H1 (cell line): ENCODE measurements at regions not wholly inside any gene's neighbourhood (a gene's known extent, or its start where the extent isn't known, plus 50 kb on each side); places are given as distances from the start of the nearest gene placed in this dataset.

ENCODE experiments used
- CTCF ChIA-PET: fragments of 300-600 bp; sonication (Branson Sonifier 250); formaldehyde crosslinking; loops from one replicate; lab custom pipeline; 2021; ENCODE audit not compliant: partially characterized antibody; lab: Charles Lee
- POLR2A ChIA-PET: fragments of 300-600 bp; sonication (Branson Sonifier 250); formaldehyde crosslinking; loops from one replicate; lab custom pipeline; 2021; ENCODE audit warnings: inconsistent platforms; ENCODE audit not compliant: partially characterized antibody; lab: Charles Lee
- DNase-seq, 2 experiments: peaks; one replicate each; pipeline versions ENCODE4 v3.0.0 to v3.0.0-alpha.2; 2010 to 2022; ENCODE audit warnings: low spot score in 2 of 2, low read depth in 1 of 2, mixed read lengths in 1 of 2
- FAIRE-seq: peaks from 2 replicates; lab custom pipeline; 2011; peaks lifted over from hg19 to GRCh38; lab: Jason Lieb, UNC
- H2AFZ ChIP-seq: 2 replicates; pipeline ENCODE4 v1.8.1; 2012; ENCODE audit warnings: low read length, inconsistent platforms
- H2AK5ac ChIP-seq: 2 replicates; pipeline ENCODE4 v1.6.1; 2013; ENCODE audit warnings: low read depth, low read length
- H2BK120ac ChIP-seq: replicated peaks from 2 replicates; pipeline ENCODE3; 2013; ENCODE audit warnings: low read depth, low read length, inconsistent platforms
- H2BK12ac ChIP-seq: 2 replicates; pipeline ENCODE4 v1.6.1; 2013; ENCODE audit warnings: low read depth, low read length
- H2BK15ac ChIP-seq: 2 replicates; pipeline ENCODE4 v1.6.1; 2013; ENCODE audit warnings: low read length
- H2BK20ac ChIP-seq: 2 replicates; pipeline ENCODE4 v1.6.1; 2013; ENCODE audit warnings: low read length
- H2BK5ac ChIP-seq: 2 replicates; pipeline ENCODE4 v1.6.1; 2013; ENCODE audit warnings: low read depth, low read length
- H3K14ac ChIP-seq: 2 replicates; pipeline ENCODE4 v1.6.1; 2013; ENCODE audit warnings: inconsistent platforms; ENCODE audit not compliant: insufficient read length
- H3K18ac ChIP-seq: 2 replicates; pipeline ENCODE4 v1.6.1; 2013; ENCODE audit warnings: low read length; ENCODE audit errors: extremely low read depth
- H3K23ac ChIP-seq: 2 replicates; pipeline ENCODE4 v1.6.1; 2013; ENCODE audit warnings: inconsistent platforms; ENCODE audit not compliant: insufficient read length
- H3K23me2 ChIP-seq: 2 replicates; pipeline ENCODE4 v1.6.1; 2013; ENCODE audit warnings: low read depth, low read length
- H3K27ac ChIP-seq: 2 replicates; pipeline ENCODE4 v1.6.1; 2011; ENCODE audit warnings: low read depth, low read length, inconsistent platforms
- H3K27me3 ChIP-seq, 4 experiments: replicated peaks in 1 of 4; 1 replicate in 1 of 4; 2 replicates in 3 of 4; pipeline versions ENCODE4 v1.6.1 to v1.8.1; 2011 to 2013; ENCODE audit warnings: low read length in 3 of 4, mild to moderate bottlenecking in 3 of 4, inconsistent platforms in 2 of 4, mixed read lengths in 2 of 4, moderate library complexity in 1 of 4; ENCODE audit not compliant: control insufficient read depth in 3 of 4, insufficient read depth in 3 of 4; ENCODE audit errors: extremely low read depth in 1 of 4
- H3K36me3 ChIP-seq, 4 experiments: 2 replicates each; pipeline versions ENCODE4 v1.6.1 to v1.8.1; 2011 to 2013; ENCODE audit warnings: mild to moderate bottlenecking in 4 of 4, low read length in 3 of 4, moderate library complexity in 2 of 4, control low read depth in 1 of 4, inconsistent platforms in 1 of 4; ENCODE audit not compliant: insufficient read depth in 4 of 4, control insufficient read depth in 2 of 4
- H3K4ac ChIP-seq: replicated peaks from 2 replicates; pipeline ENCODE3; 2013; ENCODE audit warnings: low read length, low read depth, mixed read lengths, inconsistent platforms; ENCODE audit not compliant: insufficient read length
- H3K4me1 ChIP-seq, 4 experiments: replicated peaks in 1 of 4; 1 replicate in 1 of 4; 2 replicates in 3 of 4; pipeline versions ENCODE4 v1.6.1 to v1.8.1; 2011 to 2013; ENCODE audit warnings: low read length in 3 of 4, inconsistent platforms in 2 of 4, mixed read lengths in 1 of 4; ENCODE audit not compliant: insufficient read depth in 4 of 4, control insufficient read depth in 3 of 4
- H3K4me2 ChIP-seq, 2 experiments: 2 replicates each; pipeline versions ENCODE4 v1.6.1 to v1.8.1; 2011 to 2013; ENCODE audit warnings: low read depth in 2 of 2, low read length in 2 of 2, control low read depth in 1 of 2, inconsistent platforms in 1 of 2, mild to moderate bottlenecking in 1 of 2; ENCODE audit not compliant: insufficient read depth in 1 of 2
- H3K4me3 ChIP-seq, 4 experiments: fragments of 200-600, 300-600 bp in 1 of 4; sonication (generic), shearing (Covaris generic), sonication (Bioruptor Twin) in 1 of 4; 2 replicates each; pipeline versions ENCODE4 v1.5.1 to v1.8.1; 2011 to 2016; ENCODE audit warnings: low read length in 4 of 4, low read depth in 3 of 4, control low read depth in 2 of 4, inconsistent platforms in 2 of 4, mild to moderate bottlenecking in 2 of 4, mixed read lengths in 1 of 4, moderate library complexity in 1 of 4; ENCODE audit not compliant: insufficient read depth in 2 of 4; ENCODE audit errors: extremely low read depth in 1 of 4
- H3K56ac ChIP-seq: replicated peaks from 2 replicates; pipeline ENCODE3; 2013; ENCODE audit warnings: low read depth, mild to moderate bottlenecking, mixed read lengths, low read length, inconsistent platforms; ENCODE audit not compliant: insufficient read length
- H3K79me1 ChIP-seq: 2 replicates; pipeline ENCODE4 v1.6.1; 2013; ENCODE audit warnings: low read depth, low read length, control low read depth
- H3K79me2 ChIP-seq, 2 experiments: 2 replicates each; pipeline versions ENCODE4 v1.6.1 to v1.8.1; 2012 to 2013; ENCODE audit warnings: low read length in 2 of 2, mild to moderate bottlenecking in 2 of 2, inconsistent platforms in 1 of 2; ENCODE audit not compliant: insufficient read depth in 2 of 2, control insufficient read depth in 1 of 2
- H3K9ac ChIP-seq, 4 experiments: replicated peaks in 1 of 4; 1 replicate in 1 of 4; 2 replicates in 3 of 4; pipeline versions ENCODE4 v1.6.1 to v1.8.1; 2011 to 2013; ENCODE audit warnings: low read depth in 3 of 4, low read length in 3 of 4, control low read depth in 2 of 4, mild to moderate bottlenecking in 2 of 4, moderate library complexity in 2 of 4, inconsistent platforms in 1 of 4; ENCODE audit errors: extremely low read depth in 1 of 4
- H3K9me3 ChIP-seq, 2 experiments: 2 replicates each; pipeline versions ENCODE4 v1.6.1 to v1.8.1; 2012 to 2013; ENCODE audit warnings: mild to moderate bottlenecking in 2 of 2, moderate library complexity in 2 of 2, control low read depth in 1 of 2, inconsistent platforms in 1 of 2, low read depth in 1 of 2, low read length in 1 of 2, mixed read lengths in 1 of 2; ENCODE audit not compliant: insufficient read depth in 2 of 2
- H4K20me1 ChIP-seq, 2 experiments: replicated peaks in 1 of 2; 2 replicates each; pipeline versions ENCODE3 to v1.8.1; 2011 to 2013; ENCODE audit warnings: inconsistent platforms in 2 of 2, low read length in 2 of 2, mild to moderate bottlenecking in 1 of 2; ENCODE audit not compliant: insufficient read depth in 2 of 2, control insufficient read depth in 1 of 2
- H4K5ac ChIP-seq: 2 replicates; pipeline ENCODE4 v1.6.1; 2013; ENCODE audit warnings: low read length, low read depth, mixed read lengths, inconsistent platforms; ENCODE audit not compliant: insufficient read length
- H4K8ac ChIP-seq: 2 replicates; pipeline ENCODE4 v1.8.0; 2013; ENCODE audit warnings: mild to moderate bottlenecking, moderate library complexity, low read length, inconsistent platforms; ENCODE audit not compliant: insufficient read depth; ENCODE audit errors: extremely low read depth
- H4K91ac ChIP-seq: replicated peaks from 2 replicates; pipeline ENCODE3; 2013; ENCODE audit warnings: low read length, mixed read lengths, inconsistent platforms; ENCODE audit not compliant: insufficient read length
- SP1 ChIP-seq: IDR thresholded peaks from 2 replicates; pipeline ENCODE4 v1.6.1; 2011; ENCODE audit warnings: low read depth, low read length
- WGBS, 2 experiments: shearing (Covaris generic) in 1 of 2; methylation state at CpG; one replicate each; pipeline versions ENCODE4 v1.1.6 to v1.1.7; 2013 to 2015; ENCODE audit warnings: low lambda C conversion rate in 2 of 2, mixed read lengths in 2 of 2, inconsistent platforms in 1 of 2, low coverage in 1 of 2, missing lambda C conversion rate in 1 of 2; ENCODE audit not compliant: insufficient replicate concordance in 2 of 2, insufficient coverage in 1 of 2, insufficient read length in 1 of 2; ENCODE audit errors: extremely low coverage in 1 of 2, missing lambda C conversion rate in 1 of 2; 5-methylcytosine and 5-hydroxymethylcytosine counted together

DNA sequence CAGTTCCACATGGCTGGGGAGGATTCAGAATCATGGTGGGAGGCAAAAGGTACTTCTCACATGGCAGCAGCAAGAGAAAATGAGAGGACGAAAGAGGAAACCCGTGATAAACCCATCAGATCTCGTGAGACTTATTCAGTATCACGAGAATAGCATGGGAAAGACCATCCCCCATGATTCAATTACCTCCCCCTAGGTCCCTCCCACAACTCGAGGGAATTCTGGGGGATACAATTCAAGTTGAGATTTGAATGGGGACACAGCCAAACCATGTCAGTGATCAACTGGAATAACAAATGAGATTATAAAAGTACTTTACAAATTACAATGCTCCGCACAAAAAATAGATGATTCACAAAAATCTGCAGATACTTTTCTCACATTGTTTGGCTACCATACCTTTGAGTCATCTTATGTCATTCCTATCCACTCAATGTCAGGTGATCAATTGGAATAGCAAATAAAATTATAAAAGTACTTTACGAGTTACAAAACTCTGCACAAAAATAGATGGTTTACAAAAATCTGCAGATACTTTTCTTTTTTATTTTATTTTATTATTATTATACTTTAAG, 338.9 kb downstream of the C12orf50 start:
- no peak overlapping the region for H2BK20ac ChIP-seq
- no peaks in the 10 kb centered on the region for H3K79me1 ChIP-seq
- no peak overlapping the region for H3K56ac ChIP-seq
- no peak overlapping the region for H3K18ac ChIP-seq
- no peak overlapping the region for H3K14ac ChIP-seq
- no peak overlapping the region for H3K4me3 ChIP-seq
- no peaks in the 10 kb centered on the region for H3K36me3 ChIP-seq
- H3K23ac ChIP-seq = no peak overlapping the region
- H2AK5ac ChIP-seq = no peak overlapping the region
- no peak overlapping the region for H2BK15ac ChIP-seq
- no peak overlapping the region for H3K27ac ChIP-seq
- FAIRE-seq = no peak
- ChIA-PET POLR2A (no interaction called here), CTCF (no interaction called here)
- H2BK5ac ChIP-seq = no peak overlapping the region
- H4K20me1 ChIP-seq = no peaks in the 10 kb centered on the region
- H3K4me1 ChIP-seq = no peaks in the 10 kb centered on the region
- H3K9ac ChIP-seq = no peak overlapping the region
- H3K27me3 ChIP-seq = no peaks in the 10 kb centered on the region
- WGBS, 2 experiments = 92% methylated on average over 7 of the region's 7 CpGs; no CpG with 5 or more reads in 1 of the 2 experiments
- no peak overlapping the region for H2BK120ac ChIP-seq
- no peak overlapping the region for H2BK12ac ChIP-seq
- no peaks in the 10 kb centered on the region for H3K9me3 ChIP-seq
- H4K91ac ChIP-seq = no peak overlapping the region
- H3K23me2 ChIP-seq = no peaks in the 10 kb centered on the region
- no peak overlapping the region for H4K8ac ChIP-seq
- H3K4me2 ChIP-seq = no peak overlapping the region
- no peaks in the 10 kb centered on the region for H3K79me2 ChIP-seq
- no peak overlapping the region for H4K5ac ChIP-seq
- no peak overlapping the region for H3K4ac ChIP-seq
- no peak for DNase-seq
- 0 out of 2 replicates have a peak overlapping the region, but pooled peaks have one; percentile 38 for H2AFZ ChIP-seq
- no peak for TF ChIP-seq SP1
